ENCODE measurements at regions not wholly inside any gene's neighbourhood (a gene's known extent, or its start where the extent isn't known, plus 50 kb on each side); places are given as distances from the start of the nearest gene placed in this dataset.

DNA sequence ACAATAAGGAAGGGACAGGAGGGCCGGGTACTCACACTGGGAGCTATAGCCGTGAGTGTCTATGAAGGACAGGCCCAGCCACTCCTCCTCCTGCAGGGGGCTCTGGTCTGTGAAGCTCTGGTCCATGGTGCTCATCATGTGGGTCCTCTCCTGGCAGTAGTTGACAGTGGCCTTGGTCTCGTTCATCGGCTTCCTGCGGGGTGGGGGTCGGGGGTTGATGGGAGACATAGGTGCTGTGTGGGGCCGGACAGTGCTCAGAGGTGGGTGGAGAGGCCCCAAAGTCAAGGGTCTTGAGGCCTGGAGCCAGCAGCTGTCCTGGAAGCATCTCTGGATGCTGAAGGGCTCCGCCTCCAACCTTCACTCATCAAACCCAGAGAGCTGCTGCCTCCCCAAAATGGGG, 260.4 kb downstream of the PTPRU start:
- TF ChIP-seq, protein P1, sequence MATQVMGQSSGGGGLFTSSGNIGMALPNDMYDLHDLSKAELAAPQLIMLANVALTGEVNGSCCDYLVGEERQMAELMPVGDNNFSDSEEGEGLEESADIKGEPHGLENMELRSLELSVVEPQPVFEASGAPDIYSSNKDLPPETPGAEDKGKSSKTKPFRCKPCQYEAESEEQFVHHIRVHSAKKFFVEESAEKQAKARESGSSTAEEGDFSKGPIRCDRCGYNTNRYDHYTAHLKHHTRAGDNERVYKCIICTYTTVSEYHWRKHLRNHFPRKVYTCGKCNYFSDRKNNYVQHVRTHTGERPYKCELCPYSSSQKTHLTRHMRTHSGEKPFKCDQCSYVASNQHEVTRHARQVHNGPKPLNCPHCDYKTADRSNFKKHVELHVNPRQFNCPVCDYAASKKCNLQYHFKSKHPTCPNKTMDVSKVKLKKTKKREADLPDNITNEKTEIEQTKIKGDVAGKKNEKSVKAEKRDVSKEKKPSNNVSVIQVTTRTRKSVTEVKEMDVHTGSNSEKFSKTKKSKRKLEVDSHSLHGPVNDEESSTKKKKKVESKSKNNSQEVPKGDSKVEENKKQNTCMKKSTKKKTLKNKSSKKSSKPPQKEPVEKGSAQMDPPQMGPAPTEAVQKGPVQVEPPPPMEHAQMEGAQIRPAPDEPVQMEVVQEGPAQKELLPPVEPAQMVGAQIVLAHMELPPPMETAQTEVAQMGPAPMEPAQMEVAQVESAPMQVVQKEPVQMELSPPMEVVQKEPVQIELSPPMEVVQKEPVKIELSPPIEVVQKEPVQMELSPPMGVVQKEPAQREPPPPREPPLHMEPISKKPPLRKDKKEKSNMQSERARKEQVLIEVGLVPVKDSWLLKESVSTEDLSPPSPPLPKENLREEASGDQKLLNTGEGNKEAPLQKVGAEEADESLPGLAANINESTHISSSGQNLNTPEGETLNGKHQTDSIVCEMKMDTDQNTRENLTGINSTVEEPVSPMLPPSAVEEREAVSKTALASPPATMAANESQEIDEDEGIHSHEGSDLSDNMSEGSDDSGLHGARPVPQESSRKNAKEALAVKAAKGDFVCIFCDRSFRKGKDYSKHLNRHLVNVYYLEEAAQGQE (IDR thresholded peaks at IDR 0.05; ENCODE audit: insufficient read depth in 1 of 2, low read depth in 2 of 2, low read length in 2 of 2): no peak
- TF ChIP-seq TAF1 (IDR thresholded peaks at IDR 0.05; ENCODE audit: borderline replicate concordance, insufficient read depth, low read length) (no peak), POLR2AphosphoS5 (IDR thresholded peaks at IDR 0.05; ENCODE audit: low read depth, low read length) (no peak), SIN3A (IDR thresholded peaks at IDR 0.05; ENCODE audit: borderline replicate concordance, insufficient read depth, low read length) (no peak), FOXP2 (optimal IDR thresholded peaks at IDR 0.05; ENCODE audit: borderline replicate concordance, extremely low read depth, extremely low read length, insufficient read depth) (no peak)

DNA sequence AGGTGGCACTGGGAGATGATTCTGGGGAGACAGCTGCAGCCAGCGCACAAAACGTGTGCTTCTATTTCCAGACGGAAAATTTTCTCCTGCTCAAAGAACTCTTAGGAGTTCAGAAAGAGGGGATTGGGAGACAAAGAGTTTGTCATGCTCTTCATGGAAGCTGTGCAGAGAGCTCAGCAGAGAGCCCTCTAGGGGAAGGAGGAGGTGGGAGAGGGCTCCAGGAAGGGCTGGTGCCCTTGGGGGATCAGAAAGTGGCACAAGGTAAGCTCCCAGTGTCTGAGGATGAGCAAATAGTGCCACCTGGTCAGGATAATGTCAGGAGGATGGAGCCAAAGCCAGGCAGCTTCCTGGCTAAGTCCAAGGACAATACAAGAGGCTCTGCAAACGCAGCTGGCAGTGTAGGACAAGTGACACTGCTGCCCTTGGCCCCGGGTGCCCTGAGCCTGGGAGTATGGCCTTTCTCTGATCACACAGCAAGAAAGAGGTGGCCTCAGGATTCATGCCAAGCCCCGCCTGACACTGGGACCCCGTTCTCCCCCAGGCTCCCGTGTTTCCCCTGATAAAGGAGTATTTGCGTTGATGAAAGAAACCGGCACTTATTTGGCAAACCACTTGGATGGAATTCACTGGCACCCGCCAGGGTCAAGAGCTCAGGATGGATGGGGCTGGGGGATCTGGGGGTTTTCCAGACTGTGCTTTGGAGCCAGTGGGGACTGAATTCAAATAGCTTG, 254.0 kb downstream of the PTPRU start:
- TF ChIP-seq TAF1 (IDR thresholded peaks at IDR 0.05; ENCODE audit: borderline replicate concordance, insufficient read depth, low read length) (no peak), SIN3A (IDR thresholded peaks at IDR 0.05; ENCODE audit: borderline replicate concordance, insufficient read depth, low read length) (no peak), POLR2AphosphoS5 (IDR thresholded peaks at IDR 0.05; ENCODE audit: low read depth, low read length) (no peak)

DNA sequence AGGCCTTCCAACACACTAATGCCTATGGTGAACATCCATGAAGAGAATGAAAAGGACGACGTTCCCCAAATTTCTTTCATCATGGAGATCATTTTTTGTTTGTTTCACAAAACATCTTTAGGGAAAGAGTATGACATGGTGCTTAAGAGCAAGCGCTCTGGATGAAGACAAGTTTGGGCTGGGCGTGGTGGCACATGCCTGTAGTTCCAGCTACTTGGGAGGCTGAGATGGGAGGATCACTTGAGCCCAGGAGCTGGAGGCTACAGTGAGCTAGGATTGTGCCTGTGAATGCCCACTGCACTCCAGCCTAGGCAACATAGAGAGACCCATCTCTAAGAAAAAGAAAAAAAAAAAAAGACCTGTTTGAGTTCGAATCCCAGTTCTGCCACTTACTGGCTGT, 253.1 kb downstream of the PTPRU start:
- TF ChIP-seq, protein P1 (IDR thresholded peaks at IDR 0.05; ENCODE audit: insufficient read depth in 1 of 2, low read depth in 2 of 2, low read length in 2 of 2): no peak
- no peak for TF ChIP-seq FOXP2 (optimal IDR thresholded peaks at IDR 0.05; ENCODE audit: borderline replicate concordance, extremely low read depth, extremely low read length, insufficient read depth)
- no peak for TF ChIP-seq POLR2AphosphoS5 (IDR thresholded peaks at IDR 0.05; ENCODE audit: low read depth, low read length)
- no peak for TF ChIP-seq TAF1 (IDR thresholded peaks at IDR 0.05; ENCODE audit: borderline replicate concordance, insufficient read depth, low read length)
- TF ChIP-seq SIN3A (IDR thresholded peaks at IDR 0.05; ENCODE audit: borderline replicate concordance, insufficient read depth, low read length): no peak

DNA sequence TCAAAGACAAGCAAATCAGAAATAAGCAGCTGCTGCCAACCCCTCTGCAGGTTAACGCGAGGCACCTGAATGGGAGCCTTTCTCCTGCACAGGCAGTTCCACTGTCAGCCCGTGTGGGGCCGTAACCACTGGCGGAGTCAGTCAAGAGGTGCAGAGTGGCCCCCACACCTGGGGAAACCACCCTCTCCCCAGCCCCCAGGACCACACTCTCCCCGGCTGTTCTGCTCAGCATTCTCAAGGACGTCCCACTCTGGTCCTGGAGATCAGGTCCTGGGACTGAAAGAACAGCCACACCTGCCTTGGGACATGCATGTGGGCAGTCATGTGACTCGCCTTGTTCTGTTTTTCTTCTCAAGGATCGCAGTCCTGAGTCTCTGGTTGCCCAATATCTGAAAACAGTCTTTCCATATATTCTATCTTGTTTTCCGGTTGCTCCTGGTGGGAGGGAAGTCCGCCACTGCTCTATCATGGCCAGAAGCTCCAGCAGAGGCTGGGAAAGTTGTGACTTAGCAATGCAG, 252.5 kb downstream of the PTPRU start:
- no peak for TF ChIP-seq TAF1 (IDR thresholded peaks at IDR 0.05; ENCODE audit: borderline replicate concordance, insufficient read depth, low read length)
- TF ChIP-seq, protein P1 (IDR thresholded peaks at IDR 0.05; ENCODE audit: insufficient read depth in 1 of 2, low read depth in 2 of 2, low read length in 2 of 2): no peak
- no peak for TF ChIP-seq FOXP2 (optimal IDR thresholded peaks at IDR 0.05; ENCODE audit: borderline replicate concordance, extremely low read depth, extremely low read length, insufficient read depth)
- no peak for TF ChIP-seq SIN3A (IDR thresholded peaks at IDR 0.05; ENCODE audit: borderline replicate concordance, insufficient read depth, low read length)
- TF ChIP-seq POLR2AphosphoS5 (IDR thresholded peaks at IDR 0.05; ENCODE audit: low read depth, low read length): no peak

DNA sequence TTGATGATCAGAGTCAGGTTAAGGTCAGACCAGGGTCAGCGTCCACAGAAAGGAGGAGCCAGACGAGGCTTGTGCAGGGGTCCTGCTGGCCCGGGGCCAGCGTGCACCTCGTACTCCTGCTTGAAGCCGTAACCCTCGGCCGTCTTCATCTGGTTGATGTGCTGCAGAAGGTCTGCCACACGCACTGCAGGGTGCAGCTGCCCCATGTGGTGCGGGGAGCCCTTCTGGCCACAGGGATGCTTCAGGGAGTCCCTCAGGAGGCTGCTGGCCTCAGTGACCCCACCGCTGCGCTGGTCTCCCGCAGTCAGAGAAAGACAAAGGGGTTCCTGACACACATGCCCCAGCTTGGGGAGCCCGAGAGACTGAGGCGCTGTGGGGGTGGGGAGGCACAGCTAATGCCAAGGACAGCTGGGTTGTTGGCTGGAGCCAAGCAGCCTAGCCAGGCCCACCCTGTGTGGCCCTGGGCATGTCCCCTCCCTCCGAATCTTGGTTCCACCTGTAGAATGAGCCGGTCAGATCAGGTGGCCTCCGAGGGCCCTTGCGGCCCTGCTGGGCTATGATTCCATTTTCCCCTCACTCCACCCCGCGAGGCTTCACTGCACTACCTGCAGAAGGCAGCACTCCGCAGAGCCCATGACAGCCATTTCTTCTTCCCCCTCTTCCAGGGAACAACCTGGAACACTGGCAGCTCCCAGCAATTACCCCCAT, 251.9 kb downstream of the PTPRU start:
- TF ChIP-seq FOXP2 (optimal IDR thresholded peaks at IDR 0.05; ENCODE audit: borderline replicate concordance, extremely low read depth, extremely low read length, insufficient read depth): no peak
- no peak for TF ChIP-seq TAF1 (IDR thresholded peaks at IDR 0.05; ENCODE audit: borderline replicate concordance, insufficient read depth, low read length)
- TF ChIP-seq, protein P1 (IDR thresholded peaks at IDR 0.05; ENCODE audit: insufficient read depth in 1 of 2, low read depth in 2 of 2, low read length in 2 of 2): no peak
- TF ChIP-seq POLR2AphosphoS5 (IDR thresholded peaks at IDR 0.05; ENCODE audit: low read depth, low read length): no peak
- no peak for TF ChIP-seq SIN3A (IDR thresholded peaks at IDR 0.05; ENCODE audit: borderline replicate concordance, insufficient read depth, low read length)

Measured in PFSK-1 (cell line).